ENCODE measurements at regions not wholly inside any gene's neighbourhood (a gene's known extent, or its start where the extent isn't known, plus 50 kb on each side); places are given as distances from the start of the nearest gene placed in this dataset.

GRCh38 chr2:76684756-76685155 is 837.4 kb downstream of the LRRTM4 start:
- no peak for FAIRE-seq
- Histone ChIP-seq H3K9me1 (replicated peaks; ENCODE audit: control insufficient read depth, extremely low read depth, insufficient read depth, low read length) (no peaks in the 10 kb centered on the region), H3K4me1 (ENCODE audit: control insufficient read depth, extremely low read depth, insufficient read depth, low read length) (no peaks in the 10 kb centered on the region), H4K20me1 (replicated peaks; ENCODE audit: control insufficient read depth, extremely low read depth, insufficient read depth, low read length) (no peaks in the 10 kb centered on the region), H3K79me2 (ENCODE audit: control insufficient read depth, insufficient read depth, low read length) (no peaks in the 10 kb centered on the region), H3K9ac (replicated peaks; ENCODE audit: extremely low read depth, insufficient read depth, low read length) (no peak overlapping the region), H3K4me3 (replicated peaks in 1 of 3; ENCODE audit: insufficient read depth in 1 of 3, low read depth in 1 of 3, low read length in 3 of 3) (no peak overlapping the region), H3K36me3 (ENCODE audit: control insufficient read depth in 2 of 2, extremely low read depth in 1 of 2, insufficient read depth in 2 of 2, low read length in 2 of 2) (no peaks in the 10 kb centered on the region), H3K9me3 (replicated peaks; ENCODE audit: control insufficient read depth, insufficient read depth, low read length) (no peaks in the 10 kb centered on the region), H2AFZ (ENCODE audit: low read depth, low read length) (no peak overlapping the region), H3K27me3 (ENCODE audit: control insufficient read depth in 2 of 2, insufficient read depth in 2 of 2, low read length in 2 of 2) (no peaks in the 10 kb centered on the region), H3K4me2 (ENCODE audit: insufficient read depth, low read length) (no peak overlapping the region), H3K27ac (ENCODE audit: insufficient read depth, low read depth, low read length) (no peak overlapping the region)
- intact Hi-C loops (cut with micrococcal nuclease) (no loop called here), dilution Hi-C loops (cut with MboI; ENCODE audit: extremely low pct_ligation_motif_present, low sequenced_read_pairs) (no loop called here)
- TF ChIP-seq FOS (IDR thresholded peaks at IDR 0.05; ENCODE audit: borderline replicate concordance, insufficient read depth, low read length) (no peak), POLR2A (IDR thresholded peaks at IDR 0.05; ENCODE audit: low read depth, low read length) (no peak), CTCF (IDR thresholded peaks at IDR 0.05; ENCODE audit: extremely low read depth in 1 of 2, insufficient read depth in 1 of 2, low read depth in 1 of 2, low read length in 2 of 2) (no peak), MAX (IDR thresholded peaks at IDR 0.05; ENCODE audit: insufficient read depth, insufficient read length) (no peak), MYC (IDR thresholded peaks at IDR 0.05; ENCODE audit: low read depth, low read length) (no peak), EZH2 (IDR thresholded peaks at IDR 0.05; ENCODE audit: borderline replicate concordance, low read depth, low read length, severe bottlenecking) (no peak), JUN (IDR thresholded peaks at IDR 0.05; ENCODE audit: borderline replicate concordance, insufficient read depth, insufficient read length, low read depth) (no peak), GATA2 (IDR thresholded peaks at IDR 0.05; ENCODE audit: insufficient read depth, insufficient read length, low read depth, low read length) (no peak)
- BruUV-seq (replicated peaks) = no TSS peak
- ChIA-PET CTCF (no interaction called here), POLR2A (no interaction called here)
- DNase-seq (ENCODE audit: low read depth, low spot score) = no peak

All from endothelial cell of umbilical vein (primary cell).